HepG2 (cell line): ENCODE measurements at regions not wholly inside any gene's neighbourhood (a gene's known extent, or its start where the extent isn't known, plus 50 kb on each side); places are given as distances from the start of the nearest gene placed in this dataset.

ENCODE experiments used
- ATAC-seq: fragments of 200-7000 bp; cut with Tn5 transposase; 3 replicates; pipeline ENCODE4 v1.9.1; 2020; ENCODE audit warnings: mild to moderate bottlenecking, moderate library complexity
- BruUV-seq: library from RNA; stranded (reverse); fragments of 400-500 nt; replicated peaks from 2 replicates; lab custom pipeline; 2021; lab: Mats Ljungman, UMichigan
- CTCF ChIA-PET: fragments of 300-600 bp; formaldehyde crosslinking; extraction: SDS; loops from one replicate; lab custom pipeline; 2021; ENCODE audit warnings: low total read pairs, inconsistent platforms, low intra/inter-chr PET ratio; lab: Yijun Ruan, JAX
- POLR2A ChIA-PET: fragments of 350-600 bp; sonication (Branson Sonifier 250); formaldehyde crosslinking; loops from one replicate; lab custom pipeline; 2020; ENCODE audit warnings: antibody characterized with exemption, inconsistent platforms; lab: Yijun Ruan, JAX
- DNase-seq: peaks from one replicate; pipeline ENCODE4 v3.0.0-alpha.2; 2015; ENCODE audit warnings: low spot score
- FAIRE-seq: peaks from 3 replicates; lab custom pipeline; 2011; peaks lifted over from hg19 to GRCh38; lab: Jason Lieb, UNC
- H2AFZ ChIP-seq: one replicate; pipeline ENCODE4 v1.6.1; 2011; ENCODE audit warnings: low read length, inconsistent platforms
- H3K27ac ChIP-seq: fragments of 300-600 bp; 3 replicates; pipeline ENCODE4 v1.8.0; 2011; ENCODE audit warnings: mixed run types, mild to moderate bottlenecking, mixed read lengths, low read length, inconsistent platforms; ENCODE audit not compliant: insufficient read depth; ENCODE audit errors: extremely low read length
- H3K27me3 ChIP-seq, 2 experiments: fragments of 200-600 bp in 1 of 2; 2 replicates in 1 of 2; 3 replicates in 1 of 2; pipeline versions ENCODE4 v1.6.0 to v1.8.0; 2011; ENCODE audit warnings: low read length in 2 of 2, mild to moderate bottlenecking in 2 of 2, moderate library complexity in 2 of 2, inconsistent platforms in 1 of 2; ENCODE audit not compliant: insufficient read depth in 2 of 2, control insufficient read depth in 1 of 2
- H3K36me3 ChIP-seq, 2 experiments: fragments of 200-600 bp in 1 of 2; replicated peaks in 1 of 2; 2 replicates in 1 of 2; 3 replicates in 1 of 2; pipeline versions ENCODE4 v1.5.1 to v1.8.0; 2011; ENCODE audit warnings: low read length in 2 of 2, inconsistent platforms in 1 of 2; ENCODE audit not compliant: insufficient read depth in 2 of 2, control insufficient read depth in 1 of 2
- H3K4me1 ChIP-seq: 2 replicates; pipeline ENCODE4 v1.5.1; 2012; ENCODE audit warnings: low read length, inconsistent platforms; ENCODE audit not compliant: insufficient read depth
- H3K4me2 ChIP-seq: 2 replicates; pipeline ENCODE4 v1.6.0; 2011; ENCODE audit warnings: low read depth, low read length, inconsistent platforms
- H3K4me3 ChIP-seq, 3 experiments: fragments of 200-600 bp in 1 of 3; sonication (generic), shearing (Covaris generic) in 1 of 3; replicated peaks in 1 of 3; 2 replicates each; pipeline ENCODE4 v1.5.1; 2011 to 2016; ENCODE audit warnings: low read length in 3 of 3, inconsistent platforms in 2 of 3, low read depth in 2 of 3, mild to moderate bottlenecking in 2 of 3, control low read depth in 1 of 3, mixed read lengths in 1 of 3; ENCODE audit not compliant: insufficient read depth in 1 of 3
- H3K79me2 ChIP-seq: one replicate; pipeline ENCODE4 v1.6.1; 2011; ENCODE audit warnings: low read length, inconsistent platforms; ENCODE audit not compliant: insufficient read depth
- H3K9ac ChIP-seq: 2 replicates; pipeline ENCODE4 v1.6.0; 2011; ENCODE audit warnings: mild to moderate bottlenecking, low read depth, low read length, inconsistent platforms; ENCODE audit not compliant: insufficient read depth
- H3K9me3 ChIP-seq: 2 replicates; pipeline ENCODE4 v1.5.1; 2012; ENCODE audit warnings: mild to moderate bottlenecking, low read length
- H4K20me1 ChIP-seq: 2 replicates; pipeline ENCODE4 v1.6.0; 2011; ENCODE audit warnings: inconsistent platforms, mild to moderate bottlenecking, low read length, moderate library complexity; ENCODE audit not compliant: insufficient read depth
- JUNB ChIP-seq: sonication (generic); formaldehyde crosslinking; IDR thresholded peaks from 2 replicates; pipeline ENCODE4 v1.8.0; 2022; ENCODE audit warnings: missing genetic modification reagents, mild to moderate bottlenecking, borderline replicate concordance
- XBP1 ChIP-seq: sonication (generic); formaldehyde crosslinking; IDR thresholded peaks from 2 replicates; pipeline ENCODE4 v1.5.0; 2020; ENCODE audit warnings: missing genetic modification reagents
- ZNF530 ChIP-seq: sonication (generic); formaldehyde crosslinking; IDR thresholded peaks from 2 replicates; pipeline ENCODE4 v1.5.0; 2020; ENCODE audit warnings: low read depth, mild to moderate bottlenecking, missing genetic modification reagents
- WGBS: methylation state at CpG from one replicate; pipeline ENCODE4 v1.1.6; 2017; ENCODE audit warnings: low lambda C conversion rate; 5-methylcytosine and 5-hydroxymethylcytosine counted together
- in situ Hi-C: cut with HindIII; loops from 2 replicates; pipeline ENCODE4 v1.10.0; 2017; ENCODE audit warnings: low pct_unique_long_range_greater_than_20kb; ENCODE audit not compliant: extremely low pct_ligation_motif_present
- intact Hi-C: fragments of 100-400 bp; cut with micrococcal nuclease; formaldehyde crosslinking; loops from one replicate; pipeline ENCODE4 v1.10.0; 2022; ENCODE audit not compliant: unreplicated experiment
- TF ChIP-seq, protein P1 (sequence below): sonication (generic); formaldehyde crosslinking; IDR thresholded peaks from 2 replicates; pipeline ENCODE4 v1.4.0; 2020; ENCODE audit warnings: missing genetic modification reagents
- TF ChIP-seq, protein P2 (sequence below): sonication (generic); formaldehyde crosslinking; IDR thresholded peaks from 2 replicates; pipeline ENCODE4 v1.5.1; 2020; ENCODE audit warnings: missing genetic modification reagents, mild to moderate bottlenecking, borderline replicate concordance
- TF ChIP-seq, protein P3 (sequence below): sonication (generic); formaldehyde crosslinking; IDR thresholded peaks from 2 replicates; pipeline ENCODE4 v1.9.0; 2021; ENCODE audit warnings: missing genetic modification reagents, borderline replicate concordance
- TF ChIP-seq, protein P4 (sequence below): sonication (generic); formaldehyde crosslinking; IDR thresholded peaks from 2 replicates; pipeline ENCODE4 v1.5.1; 2020; ENCODE audit warnings: mild to moderate bottlenecking, missing genetic modification reagents

DNA sequence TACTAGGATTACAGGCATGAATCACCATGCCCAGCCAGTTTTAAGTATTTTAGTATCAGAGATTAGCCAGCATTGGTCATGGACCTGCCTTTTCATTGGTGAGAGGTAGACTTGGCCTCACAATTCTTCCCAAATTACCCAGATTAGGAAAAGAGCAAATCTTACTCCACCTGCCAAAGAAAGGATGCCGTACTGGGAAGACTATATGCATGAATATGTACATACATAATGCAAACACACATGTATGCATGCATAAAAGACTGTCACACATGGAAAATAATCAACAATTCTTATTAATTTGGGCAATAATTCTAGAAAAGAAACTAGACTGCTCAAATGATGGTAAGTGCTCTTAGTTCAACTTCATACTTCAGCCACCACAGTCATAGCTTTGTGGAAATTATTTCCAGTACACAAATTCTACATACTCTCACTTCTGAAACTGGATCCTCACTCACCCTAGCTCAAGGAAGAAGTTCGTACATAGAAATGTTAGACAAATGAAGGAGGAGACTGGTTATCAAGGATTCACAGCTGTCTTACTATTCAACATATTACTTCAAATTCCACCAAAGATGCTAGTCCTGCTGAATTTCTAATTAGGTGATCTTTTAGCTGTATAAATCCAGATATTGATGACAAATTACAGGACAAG, 73.7 kb downstream of the MINAR2 start:
- H4K20me1 ChIP-seq = no peaks in the 10 kb centered on the region
- 5% methylated on average over 2 of the region's 2 CpGs for WGBS
- CTCF ChIA-PET = no interaction called here
- intact Hi-C loops (no loop called here), in situ Hi-C loops (no loop called here)
- POLR2A ChIA-PET = no interaction called here
- DNase-seq = no peak
- H2AFZ ChIP-seq = no peak overlapping the region
- no peaks in the 10 kb centered on the region for H3K4me1 ChIP-seq
- BruUV-seq = no TSS peak
- no peaks in the 10 kb centered on the region for H3K36me3 ChIP-seq
- no peak overlapping the region for H3K9ac ChIP-seq
- H3K9me3 ChIP-seq = peaks cover 10% of the 10 kb centered on the region; the same call in 1 of the 2 replicates
- no peak for ATAC-seq
- H3K79me2 ChIP-seq = no peaks in the 10 kb centered on the region
- no peaks in the 10 kb centered on the region for H3K27me3 ChIP-seq
- no peak overlapping the region for H3K4me3 ChIP-seq
- TF ChIP-seq, protein P1, sequence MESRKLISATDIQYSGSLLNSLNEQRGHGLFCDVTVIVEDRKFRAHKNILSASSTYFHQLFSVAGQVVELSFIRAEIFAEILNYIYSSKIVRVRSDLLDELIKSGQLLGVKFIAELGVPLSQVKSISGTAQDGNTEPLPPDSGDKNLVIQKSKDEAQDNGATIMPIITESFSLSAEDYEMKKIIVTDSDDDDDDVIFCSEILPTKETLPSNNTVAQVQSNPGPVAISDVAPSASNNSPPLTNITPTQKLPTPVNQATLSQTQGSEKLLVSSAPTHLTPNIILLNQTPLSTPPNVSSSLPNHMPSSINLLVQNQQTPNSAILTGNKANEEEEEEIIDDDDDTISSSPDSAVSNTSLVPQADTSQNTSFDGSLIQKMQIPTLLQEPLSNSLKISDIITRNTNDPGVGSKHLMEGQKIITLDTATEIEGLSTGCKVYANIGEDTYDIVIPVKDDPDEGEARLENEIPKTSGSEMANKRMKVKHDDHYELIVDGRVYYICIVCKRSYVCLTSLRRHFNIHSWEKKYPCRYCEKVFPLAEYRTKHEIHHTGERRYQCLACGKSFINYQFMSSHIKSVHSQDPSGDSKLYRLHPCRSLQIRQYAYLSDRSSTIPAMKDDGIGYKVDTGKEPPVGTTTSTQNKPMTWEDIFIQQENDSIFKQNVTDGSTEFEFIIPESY (CRISPR knock-in tag) = no peak
- no peak for TF ChIP-seq JUNB (CRISPR knock-in tag)
- TF ChIP-seq, all 625 proteins: peak for 0
- no peak overlapping the region for H3K27ac ChIP-seq
- no peak for FAIRE-seq
- H3K4me2 ChIP-seq = no peak overlapping the region

DNA sequence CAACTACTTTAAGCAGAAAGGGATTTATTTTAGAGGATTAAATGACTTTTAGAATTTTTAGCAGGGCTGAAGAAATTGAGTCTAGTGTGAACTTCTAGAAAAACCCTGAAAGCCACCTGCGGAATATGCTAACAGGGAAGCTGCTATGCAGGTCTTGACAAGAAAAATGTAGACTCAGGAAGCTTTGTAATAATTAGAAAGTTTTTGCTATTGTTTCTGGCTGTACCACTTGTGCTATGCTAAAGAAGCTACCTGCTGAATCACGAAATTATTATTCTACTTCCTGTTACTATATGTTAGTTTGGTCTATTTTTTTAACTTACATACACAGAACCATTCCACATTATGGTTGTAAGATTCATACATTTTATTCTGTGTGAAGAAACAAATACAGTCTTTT, 74.0 kb upstream of the CHSY3 start:
- no peak overlapping the region for H2AFZ ChIP-seq
- H3K4me3 ChIP-seq = no peak overlapping the region
- FAIRE-seq (no peak), DNase-seq (no peak), ATAC-seq (no peak)
- no TSS peak for BruUV-seq
- no peaks in the 10 kb centered on the region for H3K4me1 ChIP-seq
- 0% methylated on average over 2 of the region's 2 CpGs for WGBS
- no peaks in the 10 kb centered on the region for H3K79me2 ChIP-seq
- in situ Hi-C loops (no loop called here), intact Hi-C loops (no loop called here)
- H3K9ac ChIP-seq = no peak overlapping the region
- ChIA-PET POLR2A (no interaction called here), CTCF (no interaction called here)
- H3K27ac ChIP-seq = no peak overlapping the region
- no peaks in the 10 kb centered on the region for H3K36me3 ChIP-seq
- no peak overlapping the region for H3K4me2 ChIP-seq
- no peaks in the 10 kb centered on the region for H3K27me3 ChIP-seq
- H3K9me3 ChIP-seq = no peaks in the 10 kb centered on the region
- no peaks in the 10 kb centered on the region for H4K20me1 ChIP-seq
- TF ChIP-seq, protein P2, sequence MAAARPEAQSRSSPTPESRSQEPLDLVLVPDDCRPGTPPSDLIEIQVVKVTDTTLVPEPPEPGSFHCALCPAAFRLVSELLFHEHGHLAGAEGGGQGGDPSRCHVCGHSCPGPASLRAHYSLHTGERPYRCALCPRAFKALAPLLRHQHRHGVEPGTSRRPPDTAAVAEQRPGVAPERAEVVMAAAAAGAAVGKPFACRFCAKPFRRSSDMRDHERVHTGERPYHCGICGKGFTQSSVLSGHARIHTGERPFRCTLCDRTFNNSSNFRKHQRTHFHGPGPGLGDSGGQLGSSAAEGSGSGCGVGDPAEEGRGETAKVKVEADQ (CRISPR knock-in tag) = no peak
- TF ChIP-seq XBP1 (CRISPR knock-in tag) = no peak
- TF ChIP-seq, protein P3, sequence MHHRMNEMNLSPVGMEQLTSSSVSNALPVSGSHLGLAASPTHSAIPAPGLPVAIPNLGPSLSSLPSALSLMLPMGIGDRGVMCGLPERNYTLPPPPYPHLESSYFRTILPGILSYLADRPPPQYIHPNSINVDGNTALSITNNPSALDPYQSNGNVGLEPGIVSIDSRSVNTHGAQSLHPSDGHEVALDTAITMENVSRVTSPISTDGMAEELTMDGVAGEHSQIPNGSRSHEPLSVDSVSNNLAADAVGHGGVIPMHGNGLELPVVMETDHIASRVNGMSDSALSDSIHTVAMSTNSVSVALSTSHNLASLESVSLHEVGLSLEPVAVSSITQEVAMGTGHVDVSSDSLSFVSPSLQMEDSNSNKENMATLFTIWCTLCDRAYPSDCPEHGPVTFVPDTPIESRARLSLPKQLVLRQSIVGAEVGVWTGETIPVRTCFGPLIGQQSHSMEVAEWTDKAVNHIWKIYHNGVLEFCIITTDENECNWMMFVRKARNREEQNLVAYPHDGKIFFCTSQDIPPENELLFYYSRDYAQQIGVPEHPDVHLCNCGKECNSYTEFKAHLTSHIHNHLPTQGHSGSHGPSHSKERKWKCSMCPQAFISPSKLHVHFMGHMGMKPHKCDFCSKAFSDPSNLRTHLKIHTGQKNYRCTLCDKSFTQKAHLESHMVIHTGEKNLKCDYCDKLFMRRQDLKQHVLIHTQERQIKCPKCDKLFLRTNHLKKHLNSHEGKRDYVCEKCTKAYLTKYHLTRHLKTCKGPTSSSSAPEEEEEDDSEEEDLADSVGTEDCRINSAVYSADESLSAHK = no peak
- TF ChIP-seq, protein P4, sequence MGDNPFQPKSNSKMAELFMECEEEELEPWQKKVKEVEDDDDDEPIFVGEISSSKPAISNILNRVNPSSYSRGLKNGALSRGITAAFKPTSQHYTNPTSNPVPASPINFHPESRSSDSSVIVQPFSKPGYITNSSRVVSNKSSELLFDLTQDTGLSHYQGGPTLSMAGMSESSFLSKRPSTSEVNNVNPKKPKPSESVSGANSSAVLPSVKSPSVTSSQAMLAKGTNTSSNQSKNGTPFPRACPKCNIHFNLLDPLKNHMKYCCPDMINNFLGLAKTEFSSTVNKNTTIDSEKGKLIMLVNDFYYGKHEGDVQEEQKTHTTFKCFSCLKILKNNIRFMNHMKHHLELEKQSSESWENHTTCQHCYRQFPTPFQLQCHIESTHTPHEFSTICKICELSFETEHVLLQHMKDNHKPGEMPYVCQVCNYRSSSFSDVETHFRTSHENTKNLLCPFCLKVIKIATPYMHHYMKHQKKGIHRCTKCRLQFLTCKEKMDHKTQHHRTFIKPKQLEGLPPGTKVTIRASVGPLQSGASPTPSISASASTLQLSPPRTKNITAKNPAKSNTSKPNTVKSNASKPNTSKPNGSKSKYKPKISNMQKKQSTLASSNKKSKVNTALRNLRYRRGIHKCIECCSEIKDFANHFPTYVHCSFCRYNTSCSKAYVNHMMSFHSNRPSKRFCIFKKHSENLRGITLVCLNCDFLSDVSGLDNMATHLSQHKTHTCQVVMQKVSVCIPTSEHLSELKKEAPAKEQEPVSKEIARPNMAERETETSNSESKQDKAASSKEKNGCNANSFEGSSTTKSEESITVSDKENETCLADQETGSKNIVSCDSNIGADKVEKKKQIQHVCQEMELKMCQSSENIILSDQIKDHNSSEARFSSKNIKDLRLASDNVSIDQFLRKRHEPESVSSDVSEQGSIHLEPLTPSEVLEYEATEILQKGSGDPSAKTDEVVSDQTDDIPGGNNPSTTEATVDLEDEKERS (CRISPR knock-in tag) = no peak
- no peak for TF ChIP-seq ZNF530 (CRISPR knock-in tag)
